HG03039 (cell line): ENCODE measurements at regions not wholly inside any gene's neighbourhood (a gene's known extent, or its start where the extent isn't known, plus 50 kb on each side); places are given as distances from the start of the nearest gene placed in this dataset.
"Not testable (repeated sequence)": the region's sequence is repeated elsewhere in the genome, so short reads cannot be mapped to it uniquely, and the experiment has no call there.

Experiments used
- ATAC-seq: cut with Tn5 transposase; IDR thresholded peaks from one replicate; pipeline ENCODE4 v1.9.1; 2021; ENCODE audit warnings: mild to moderate bottlenecking, moderate library complexity; ENCODE audit not compliant: unreplicated experiment

- no peak for ATAC-seq
Measured at GRCh38 chr2:52416340-52416739, 1351.3 kb upstream of the CHAC2 start.

DNA sequence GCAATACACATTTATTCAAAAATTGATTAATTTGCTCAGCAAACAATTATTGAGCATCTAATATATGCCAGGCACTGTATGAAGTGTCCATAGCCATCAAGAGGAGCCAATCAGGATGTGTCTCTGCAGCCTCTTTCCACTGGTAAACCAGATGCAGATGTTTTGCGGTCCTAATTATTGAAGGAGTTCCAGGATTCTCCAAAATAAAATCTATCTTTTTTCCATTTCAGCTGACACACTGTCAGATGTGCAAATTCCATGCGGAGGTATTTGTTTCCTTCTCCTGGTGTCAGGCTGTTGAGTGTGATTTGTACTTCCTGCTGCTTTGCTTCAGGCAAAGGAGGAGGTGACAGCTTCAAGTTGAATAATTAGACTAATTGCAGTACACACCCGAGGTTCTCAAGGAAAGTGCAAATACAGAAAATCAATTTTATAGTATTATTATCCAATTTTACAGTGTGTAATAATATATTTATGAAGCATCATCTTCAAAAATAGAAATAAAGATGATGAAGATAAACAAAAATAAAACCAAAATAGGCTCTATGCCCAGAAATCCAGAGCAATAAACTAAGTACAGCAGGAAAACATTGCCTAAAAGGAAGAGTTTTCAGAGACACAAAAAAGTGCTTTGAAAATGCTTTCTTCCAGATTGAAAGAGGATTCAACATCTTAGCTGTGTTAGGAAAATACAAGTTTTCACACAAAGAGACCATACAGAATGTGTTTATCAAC is 1352.9 kb upstream of the CHAC2 start:
- no peak for ATAC-seq

- ATAC-seq, result not testable (repeated sequence)
Measured at GRCh38 chr2:52409308-52410118, 1358.1 kb upstream of the CHAC2 start.

GRCh38 chr2:52405980-52406379 is 1361.6 kb upstream of the CHAC2 start:
- no peak for ATAC-seq

GRCh38 chr2:52404866-52405265 is 1362.7 kb upstream of the CHAC2 start:
- no peak for ATAC-seq

- no peak for ATAC-seq
Measured at GRCh38 chr2:52404046-52404445, 1363.6 kb upstream of the CHAC2 start.

DNA sequence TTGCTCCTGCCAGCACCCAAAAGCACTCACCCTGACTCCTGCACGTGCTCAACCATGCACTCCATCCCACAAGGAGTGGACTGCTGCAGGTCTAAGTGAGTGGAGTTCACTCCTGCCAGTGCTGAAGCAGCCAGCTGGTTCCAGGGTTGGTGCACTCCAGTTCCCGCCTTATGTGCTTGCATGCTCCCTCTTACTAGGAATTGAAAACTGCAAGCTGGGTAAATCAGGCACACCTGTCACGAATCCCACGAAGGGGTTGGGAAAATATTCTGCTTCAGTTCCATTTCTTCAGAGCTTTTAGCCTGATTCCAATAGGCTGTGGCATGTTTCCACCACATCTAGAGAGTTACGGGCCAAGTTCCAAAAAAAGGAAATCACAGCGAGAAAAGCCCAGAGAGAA is 1365.5 kb upstream of the CHAC2 start:
- ATAC-seq, result no peak

- ATAC-seq, result no peak
Measured at GRCh38 chr2:52396836-52397235, 1364.9 kb upstream of the NRXN1 start.

GRCh38 chr2:52395912-52396311 is 1364.0 kb upstream of the NRXN1 start:
- ATAC-seq, result no peak

DNA sequence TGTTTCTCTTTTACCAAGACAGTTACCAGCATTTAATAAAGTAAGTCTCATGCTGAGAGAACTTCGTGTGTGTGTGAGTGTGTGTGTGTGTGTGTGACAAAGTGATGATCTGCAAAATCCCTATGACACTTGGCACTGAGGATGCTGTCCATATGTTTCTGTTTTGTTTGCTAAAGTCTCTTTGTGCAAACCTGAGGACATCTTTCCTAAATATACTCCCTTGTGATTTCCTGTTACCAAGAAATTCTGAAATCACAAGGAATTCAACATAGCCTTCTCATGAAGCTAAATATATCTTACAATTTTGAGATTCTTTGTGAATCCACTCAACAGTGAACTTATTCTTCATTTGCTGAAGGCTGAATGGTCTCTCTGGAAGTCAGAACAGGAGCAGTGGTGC is 1359.7 kb upstream of the NRXN1 start:
- no peak for ATAC-seq

- ATAC-seq, result no peak
Measured at GRCh38 chr2:52390651-52391050, 1358.7 kb upstream of the NRXN1 start.

GRCh38 chr2:52387937-52388590 is 1356.1 kb upstream of the NRXN1 start:
- no peak for ATAC-seq

DNA sequence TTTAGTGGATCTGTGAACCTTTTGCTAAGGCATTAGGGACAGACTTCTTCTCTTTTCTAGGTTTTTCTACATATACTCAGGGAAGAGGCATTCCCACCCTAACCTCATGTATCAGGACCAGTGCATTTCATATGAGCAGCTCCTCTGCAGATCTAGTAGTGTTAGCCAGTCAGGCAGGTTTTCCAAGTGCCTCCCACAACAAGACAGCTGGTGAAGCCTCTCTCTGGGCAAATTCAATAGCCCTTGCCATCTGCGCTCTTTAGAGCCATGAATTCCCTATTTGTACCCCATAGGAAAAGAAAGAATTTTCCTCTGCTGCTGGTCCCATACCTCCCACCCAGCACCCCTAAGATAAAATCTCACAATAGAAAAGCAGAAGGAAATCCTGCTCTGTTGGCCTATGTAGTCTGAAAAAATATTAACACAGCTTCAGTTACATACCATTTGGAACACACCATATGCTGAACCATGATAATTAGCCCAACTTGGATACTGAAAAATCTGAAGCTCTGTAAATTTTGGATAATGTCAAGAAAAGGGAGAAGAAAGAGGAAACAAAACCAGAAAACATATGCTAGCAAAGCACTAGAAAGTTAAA is 1354.6 kb upstream of the NRXN1 start:
- ATAC-seq, result no peak

- ATAC-seq, result no peak
Measured at GRCh38 chr2:52383541-52383940, 1351.6 kb upstream of the NRXN1 start.

DNA sequence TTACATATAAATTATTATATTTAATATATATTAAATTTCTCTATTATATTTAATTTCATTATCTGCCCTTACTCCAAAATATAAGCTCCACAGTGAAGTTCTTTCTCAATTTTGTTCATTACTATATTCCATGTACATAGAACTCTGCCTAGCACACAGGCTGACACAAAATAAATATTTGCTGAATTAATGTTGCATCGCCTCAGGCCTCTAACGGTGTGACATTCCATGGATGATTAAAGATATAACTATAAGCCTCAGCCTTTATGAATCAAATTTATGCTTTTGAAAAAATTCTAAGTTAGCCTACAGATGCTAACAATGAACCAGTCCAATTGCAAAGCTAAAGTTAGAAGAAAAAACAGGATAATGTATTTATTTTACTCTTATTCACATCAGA is 1337.2 kb upstream of the NRXN1 start:
- no peak for ATAC-seq

GRCh38 chr2:52368141-52368540 is 1336.2 kb upstream of the NRXN1 start:
- no peak for ATAC-seq

GRCh38 chr2:52365946-52366345 is 1334.0 kb upstream of the NRXN1 start:
- no peak for ATAC-seq

GRCh38 chr2:52356556-52356955 is 1324.6 kb upstream of the NRXN1 start:
- ATAC-seq, result no peak

DNA sequence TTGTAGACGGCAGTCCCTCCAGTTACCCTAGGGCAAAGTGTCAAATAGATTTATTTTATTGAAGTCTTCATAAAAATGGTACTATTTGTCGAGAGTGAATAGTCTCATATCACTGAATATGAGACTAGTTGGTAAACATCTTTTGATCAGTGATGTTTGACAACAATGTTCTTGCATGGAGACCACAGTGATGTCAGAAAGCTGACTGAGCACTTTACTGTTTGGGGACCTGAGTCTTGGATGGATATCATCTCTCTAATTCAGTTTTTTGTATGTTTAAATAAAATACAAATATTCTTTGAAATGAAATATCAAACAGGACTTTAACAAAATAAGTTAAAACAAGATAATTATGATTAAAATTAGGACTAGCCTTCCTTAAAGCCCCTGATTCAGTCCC is 1315.4 kb upstream of the NRXN1 start:
- no peak for ATAC-seq

DNA sequence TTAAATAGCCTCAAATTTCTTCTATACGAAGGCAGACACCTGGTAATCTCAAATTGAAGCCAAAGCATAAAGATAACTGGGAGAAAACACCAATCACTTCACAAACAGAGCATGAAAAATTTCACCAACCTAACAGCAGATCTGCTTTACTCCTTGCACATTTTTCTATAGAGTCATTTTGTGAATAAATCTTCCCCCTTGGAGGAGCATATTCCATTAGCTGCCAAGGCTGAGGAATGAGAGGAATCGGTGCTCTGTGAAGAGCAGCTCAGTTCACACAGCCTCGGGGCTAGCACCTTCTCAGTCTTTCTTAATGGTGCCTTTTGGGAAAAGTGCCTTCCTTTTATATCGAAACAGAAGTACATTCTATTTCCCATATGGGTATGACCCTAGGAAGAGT is 1313.7 kb upstream of the NRXN1 start:
- ATAC-seq, result no peak

DNA sequence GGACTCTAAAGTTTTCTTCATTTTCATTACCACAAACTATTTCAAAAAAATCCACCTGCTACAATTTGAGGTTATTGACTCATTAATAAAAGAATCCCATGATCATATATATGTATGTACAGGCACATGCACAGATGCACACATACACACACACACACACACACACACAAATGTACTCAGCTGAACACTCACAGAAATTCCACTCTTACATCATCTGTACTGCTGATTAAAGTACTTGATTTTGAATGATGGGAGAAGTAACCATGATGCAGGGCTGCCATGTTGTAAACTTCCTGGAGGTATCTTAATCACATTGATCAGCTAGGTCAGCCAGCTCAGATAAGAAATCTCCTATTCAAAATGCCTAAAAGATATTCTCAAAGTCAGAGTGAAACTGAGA is 1313.2 kb upstream of the NRXN1 start:
- ATAC-seq, result no peak
